Transverse colon (tissue), 3 donors: ENCODE measurements at regions not wholly inside any gene's neighbourhood (a gene's known extent, or its start where the extent isn't known, plus 50 kb on each side); places are given as distances from the start of the nearest gene placed in this dataset.

ENCODE experiments used
- POLR2A ChIP-seq: fragments of 450-650 bp; IDR thresholded peaks from one replicate; pipeline ENCODE4 v1.6.1; 2016; ENCODE audit warnings: antibody characterized with exemption, mild to moderate bottlenecking, moderate library complexity
- TF ChIP-seq, protein P1 (sequence below), 5 experiments: fragments of 200-600 bp in 3 of 5; fragments of 450-650 bp in 2 of 5; sonication (generic) in 3 of 5; IDR thresholded peaks; 1 replicate in 2 of 5; 2 replicates in 3 of 5; pipeline ENCODE4 v1.5.1; 2016 to 2017; ENCODE audit warnings: antibody characterized with exemption in 5 of 5, inconsistent platforms in 3 of 5, mild to moderate bottlenecking in 2 of 5, moderate library complexity in 1 of 5

DNA sequence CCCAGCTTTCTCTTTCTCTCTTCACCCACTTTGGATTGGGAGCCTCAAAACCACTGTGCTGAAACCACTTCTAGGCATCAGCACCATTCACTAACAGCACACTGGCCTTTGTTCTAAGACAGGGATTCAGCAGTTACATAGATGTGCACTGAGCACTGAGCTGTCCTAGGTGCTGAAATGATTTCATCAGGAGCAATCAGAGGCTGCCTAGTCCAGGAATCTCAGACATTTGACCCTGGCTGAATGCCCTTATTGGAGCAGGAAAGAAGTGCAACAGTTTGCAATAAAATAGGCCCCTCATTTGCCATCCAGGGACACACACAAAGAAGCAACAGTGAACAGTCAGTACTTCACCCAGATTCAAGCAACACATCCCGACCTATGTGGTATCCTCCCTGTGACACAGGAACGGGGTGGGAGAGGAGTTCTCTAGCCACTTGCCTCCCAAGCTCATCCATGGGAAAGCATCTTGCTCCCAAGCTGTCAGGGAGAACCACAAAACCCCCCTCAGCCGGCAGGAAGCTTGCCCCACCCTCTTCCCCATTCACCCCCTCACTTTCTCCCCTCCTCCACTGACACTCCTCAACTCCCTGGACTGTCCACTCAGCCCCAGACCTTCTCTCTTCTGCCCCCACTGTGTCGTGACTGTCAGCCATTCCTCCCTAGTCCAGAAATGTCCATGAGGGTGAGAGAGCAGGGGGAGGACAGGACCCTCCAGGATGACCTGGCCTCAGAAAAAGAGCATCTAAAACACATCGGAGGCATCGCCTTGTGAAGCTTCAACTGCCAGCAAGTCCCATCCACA, 304.4 kb downstream of the PREX1 start:
- TF ChIP-seq, protein P1, sequence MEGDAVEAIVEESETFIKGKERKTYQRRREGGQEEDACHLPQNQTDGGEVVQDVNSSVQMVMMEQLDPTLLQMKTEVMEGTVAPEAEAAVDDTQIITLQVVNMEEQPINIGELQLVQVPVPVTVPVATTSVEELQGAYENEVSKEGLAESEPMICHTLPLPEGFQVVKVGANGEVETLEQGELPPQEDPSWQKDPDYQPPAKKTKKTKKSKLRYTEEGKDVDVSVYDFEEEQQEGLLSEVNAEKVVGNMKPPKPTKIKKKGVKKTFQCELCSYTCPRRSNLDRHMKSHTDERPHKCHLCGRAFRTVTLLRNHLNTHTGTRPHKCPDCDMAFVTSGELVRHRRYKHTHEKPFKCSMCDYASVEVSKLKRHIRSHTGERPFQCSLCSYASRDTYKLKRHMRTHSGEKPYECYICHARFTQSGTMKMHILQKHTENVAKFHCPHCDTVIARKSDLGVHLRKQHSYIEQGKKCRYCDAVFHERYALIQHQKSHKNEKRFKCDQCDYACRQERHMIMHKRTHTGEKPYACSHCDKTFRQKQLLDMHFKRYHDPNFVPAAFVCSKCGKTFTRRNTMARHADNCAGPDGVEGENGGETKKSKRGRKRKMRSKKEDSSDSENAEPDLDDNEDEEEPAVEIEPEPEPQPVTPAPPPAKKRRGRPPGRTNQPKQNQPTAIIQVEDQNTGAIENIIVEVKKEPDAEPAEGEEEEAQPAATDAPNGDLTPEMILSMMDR (IDR thresholded peaks at IDR 0.05), result no peak
- TF ChIP-seq POLR2A, result no peak
